HG03571 (cell line): ENCODE measurements at regions not wholly inside any gene's neighbourhood (a gene's known extent, or its start where the extent isn't known, plus 50 kb on each side); places are given as distances from the start of the nearest gene placed in this dataset.
"Not testable (repeated sequence)": the region's sequence is repeated elsewhere in the genome, so short reads cannot be mapped to it uniquely, and the experiment has no call there.

Experiments used
- ATAC-seq: cut with Tn5 transposase; IDR thresholded peaks from one replicate; pipeline ENCODE4 v1.9.1; 2021; ENCODE audit not compliant: unreplicated experiment

DNA sequence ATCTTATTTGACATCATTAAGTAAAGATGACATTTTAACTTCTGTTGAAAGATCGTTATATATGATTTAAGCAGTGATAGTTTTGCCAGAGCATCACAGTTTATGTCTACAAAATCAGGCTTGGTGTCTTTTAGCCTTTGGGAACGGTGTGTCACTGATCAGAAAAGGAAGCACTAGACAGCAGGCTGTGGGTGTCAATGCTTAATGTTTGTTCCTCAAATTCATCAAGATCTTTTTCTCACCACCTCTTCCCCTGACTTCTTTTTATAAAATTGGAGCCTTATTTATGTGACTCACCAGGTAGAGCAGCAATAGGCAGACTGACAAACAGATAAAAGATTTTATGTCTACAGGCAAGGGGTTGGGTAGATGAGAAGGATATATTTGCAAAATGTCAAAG lies 1558.5 kb downstream of the EFNB2 start:
- no peak for ATAC-seq

DNA sequence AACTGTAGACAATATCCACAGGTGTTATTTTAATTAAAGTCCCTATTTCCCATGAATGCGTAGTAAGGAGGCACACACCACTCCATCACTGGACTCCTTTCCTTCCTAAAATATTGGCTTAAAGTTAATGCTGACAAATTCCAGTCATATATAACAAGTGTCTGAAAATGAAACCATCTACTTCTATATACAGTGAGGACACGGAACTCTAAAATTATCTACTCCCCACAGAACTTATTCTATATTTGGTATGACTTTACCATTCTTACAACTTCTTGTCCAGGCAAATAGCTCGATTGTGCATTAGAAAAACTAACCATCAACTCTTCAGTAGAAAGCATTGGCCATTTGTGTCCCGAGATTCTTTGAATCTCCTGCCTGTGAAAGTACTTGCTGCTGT lies 1560.2 kb downstream of the EFNB2 start:
- no peak for ATAC-seq

DNA sequence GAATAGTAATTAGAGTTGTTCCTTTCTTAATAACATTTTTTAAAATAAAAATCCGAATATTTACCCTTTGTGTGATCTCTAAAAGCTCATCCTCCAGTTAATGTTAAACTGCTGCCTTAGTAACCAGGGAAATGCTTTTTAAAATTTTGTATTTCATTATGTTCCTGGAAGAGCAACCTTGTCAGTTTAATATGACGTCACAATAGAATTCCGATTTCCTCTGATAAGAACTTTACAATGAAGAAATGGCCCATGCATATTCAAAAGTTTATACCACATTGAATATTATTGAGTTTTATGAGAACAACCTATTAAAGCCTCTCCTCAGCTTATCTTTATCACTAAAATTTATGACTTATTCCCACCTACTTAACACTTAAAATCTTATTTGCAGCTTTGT lies 1566.6 kb downstream of the EFNB2 start:
- ATAC-seq = no peak

DNA sequence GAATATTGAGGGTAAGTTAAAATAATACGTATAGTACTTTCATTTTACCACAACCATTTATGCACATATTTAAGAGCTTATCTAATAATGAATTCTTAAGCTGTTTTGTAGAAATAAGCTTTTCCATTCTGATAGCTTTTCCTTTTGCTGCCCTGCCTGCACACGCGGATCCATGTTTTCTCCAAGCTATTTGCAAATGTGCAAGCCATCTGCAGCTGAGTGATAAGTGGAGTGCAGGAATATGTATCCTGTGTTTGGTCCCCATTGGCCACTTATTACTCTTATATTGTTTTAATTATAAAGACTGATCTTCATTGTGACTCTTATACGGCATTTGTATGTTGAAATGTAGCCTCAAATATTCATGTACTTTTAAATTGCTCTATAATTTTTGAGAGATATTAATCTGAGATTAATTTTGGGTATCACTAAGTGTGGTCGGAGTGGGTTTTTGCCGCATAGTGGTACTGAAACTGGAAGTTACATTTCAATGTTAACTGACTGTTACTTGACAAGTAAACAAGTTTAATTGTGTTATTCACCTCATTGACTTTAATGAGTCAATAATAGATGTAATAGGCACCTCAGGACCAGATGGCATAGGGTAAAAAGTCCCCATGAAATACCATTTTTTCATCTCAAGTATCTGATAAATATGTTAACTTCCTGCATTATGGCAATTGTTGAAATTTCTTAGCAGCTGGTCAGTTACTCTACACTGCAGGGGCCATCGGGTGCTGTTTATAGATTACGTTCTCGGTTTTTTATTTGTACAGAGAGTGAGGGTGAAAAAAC lies 1567.4 kb downstream of the EFNB2 start:
- no peak for ATAC-seq

DNA sequence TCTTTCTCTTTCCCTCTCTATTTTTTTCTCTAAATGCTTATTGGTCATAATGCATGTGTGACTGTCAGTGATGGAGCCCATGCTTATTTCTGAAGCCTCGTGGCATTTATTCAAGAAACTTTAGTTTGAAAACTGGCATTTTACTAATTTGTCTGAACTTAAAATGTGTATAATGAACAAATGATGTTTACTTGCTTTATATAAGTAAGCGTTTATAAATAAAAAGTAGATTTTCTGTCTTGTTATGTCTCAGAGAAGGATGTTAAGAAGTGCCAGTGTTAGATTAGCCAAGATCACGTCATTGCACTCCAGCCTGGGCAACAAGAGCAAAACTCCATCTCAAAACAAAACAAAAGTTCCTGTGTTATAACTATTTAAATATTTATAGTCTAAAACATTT lies 1568.1 kb downstream of the EFNB2 start:
- no peak for ATAC-seq

DNA sequence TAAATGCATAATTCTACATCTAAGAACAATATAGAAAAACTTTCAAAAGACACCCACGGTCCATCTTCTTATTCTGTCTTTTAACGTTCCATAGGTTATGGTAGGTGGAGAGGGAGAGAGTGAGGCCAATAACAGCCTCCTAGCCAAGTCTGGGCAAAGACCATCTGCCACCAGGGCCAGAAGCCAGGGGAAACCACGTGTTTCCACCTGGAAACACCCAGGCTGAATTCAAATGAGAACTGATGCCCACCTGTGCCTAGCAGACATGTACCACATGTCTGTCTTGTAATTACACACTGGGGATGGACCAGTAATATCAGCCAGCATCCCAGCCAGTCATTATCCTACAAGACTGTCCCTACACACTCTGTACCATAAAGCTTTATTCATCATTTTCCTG lies 1573.1 kb downstream of the EFNB2 start:
- ATAC-seq = no peak

DNA sequence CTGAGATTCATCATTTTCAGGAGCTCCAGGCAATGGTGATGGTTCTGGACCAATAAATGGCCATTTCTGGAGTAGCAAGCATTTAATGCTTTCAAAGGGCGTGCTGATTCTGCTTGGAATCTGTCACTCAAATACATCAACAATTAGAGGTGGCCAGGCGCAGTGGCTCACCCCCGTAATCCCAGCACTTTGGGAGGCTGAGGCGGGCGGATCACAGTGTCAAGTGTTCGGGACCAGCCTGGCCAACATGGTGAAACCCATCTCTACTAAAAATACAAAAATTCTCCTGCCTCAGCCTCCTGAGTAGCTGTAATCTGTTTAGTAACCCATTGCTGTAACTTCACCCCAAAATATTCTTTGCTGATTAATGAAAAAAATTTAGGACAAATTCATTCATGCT lies 1574.2 kb downstream of the EFNB2 start:
- no peak for ATAC-seq

DNA sequence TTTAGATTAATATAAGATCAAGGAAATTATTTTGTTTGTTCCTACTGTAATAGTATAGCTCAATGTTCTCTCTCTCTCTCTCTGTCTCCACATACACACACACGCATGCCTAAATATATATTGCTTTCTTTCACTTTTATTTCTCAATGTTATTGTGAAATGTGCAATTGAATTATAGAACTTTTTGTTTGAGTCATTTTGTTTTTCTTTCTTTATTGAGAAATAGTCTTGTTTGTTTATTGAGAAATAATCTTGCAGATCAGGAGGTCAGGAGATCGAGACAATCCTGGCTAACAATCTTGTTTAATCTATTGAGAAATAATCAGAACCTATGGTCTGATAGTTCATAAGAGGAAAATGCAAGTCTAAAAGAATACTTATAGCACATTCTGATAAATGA lies 1581.3 kb downstream of the EFNB2 start:
- no peak for ATAC-seq

DNA sequence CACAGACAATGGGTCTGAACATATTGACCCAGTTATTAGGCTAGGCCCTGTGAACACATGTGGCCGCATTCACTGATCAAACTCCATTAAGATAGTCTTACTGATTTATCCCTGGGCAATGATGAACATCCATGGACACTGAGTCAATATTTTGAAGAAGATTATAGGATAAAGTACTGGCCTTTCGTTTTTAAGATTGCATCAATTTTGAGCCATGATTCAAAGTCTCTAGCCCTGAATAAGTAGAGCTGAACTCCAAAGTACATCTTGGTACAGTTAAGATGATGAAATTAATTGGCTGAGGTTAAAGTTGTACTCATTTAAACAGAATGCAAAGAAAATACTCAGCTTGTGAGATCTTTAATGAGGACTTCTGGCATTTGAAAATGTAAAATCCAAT lies 1581.9 kb downstream of the EFNB2 start:
- ATAC-seq = no peak

DNA sequence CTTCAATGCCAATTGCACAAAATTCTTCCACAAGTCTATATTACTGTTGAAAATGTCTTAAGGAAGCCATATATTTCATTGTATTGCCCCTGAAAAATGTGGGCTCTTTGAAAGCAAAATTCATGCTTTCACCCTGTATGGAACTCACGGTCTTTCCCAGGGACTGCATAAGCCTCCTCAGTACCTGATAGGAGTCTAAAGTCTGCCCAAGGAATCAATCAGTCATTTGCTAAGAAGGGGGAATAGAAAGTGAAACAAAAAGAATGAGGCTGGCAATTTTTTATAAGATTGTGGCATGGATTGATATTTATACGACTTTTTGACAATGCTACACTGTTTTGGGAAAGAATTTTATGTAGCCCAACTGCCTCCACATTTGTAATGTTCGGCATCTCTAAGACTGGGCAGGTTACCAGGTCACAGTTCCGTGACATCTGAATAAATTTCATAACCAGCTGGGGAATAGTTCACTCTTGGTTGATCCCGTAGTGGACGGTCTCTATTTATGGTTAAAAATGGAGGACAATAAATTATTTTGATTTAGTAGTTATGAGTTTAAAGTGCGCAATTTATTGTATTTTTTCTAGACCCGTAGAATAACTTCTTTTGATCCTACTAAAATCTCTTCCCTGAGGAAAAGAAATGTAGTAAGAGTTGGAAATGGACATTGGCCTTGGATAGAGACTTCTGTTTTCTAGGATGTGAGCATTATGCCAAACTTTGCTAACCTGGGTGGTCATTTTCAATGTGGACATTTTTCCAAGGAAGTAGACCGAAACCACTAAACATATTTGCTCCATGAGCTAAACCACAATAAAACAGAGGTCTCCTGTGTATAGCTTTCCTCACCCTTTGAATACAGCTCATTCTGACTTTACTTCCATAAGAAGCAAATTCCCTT lies 1585.4 kb downstream of the EFNB2 start:
- ATAC-seq = no peak

DNA sequence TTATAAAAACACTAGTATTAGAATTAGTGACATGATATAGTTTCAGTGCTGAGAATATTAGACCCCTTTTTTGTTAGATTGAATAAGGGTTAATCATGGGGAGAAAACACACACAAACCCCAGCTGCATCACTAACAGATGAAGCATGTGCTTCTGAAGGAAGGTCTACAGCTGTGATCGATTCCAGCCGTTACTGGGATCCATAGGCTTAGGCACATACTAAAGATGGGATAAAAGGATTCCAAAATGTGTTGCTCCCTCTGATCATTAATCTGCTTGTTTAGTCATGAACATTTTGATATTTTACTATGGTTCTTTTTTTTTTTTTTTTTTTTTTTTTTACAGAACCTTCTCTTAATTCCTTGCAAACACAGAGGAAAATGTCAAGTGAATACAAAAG lies 1591.3 kb downstream of the EFNB2 start:
- ATAC-seq = no peak

DNA sequence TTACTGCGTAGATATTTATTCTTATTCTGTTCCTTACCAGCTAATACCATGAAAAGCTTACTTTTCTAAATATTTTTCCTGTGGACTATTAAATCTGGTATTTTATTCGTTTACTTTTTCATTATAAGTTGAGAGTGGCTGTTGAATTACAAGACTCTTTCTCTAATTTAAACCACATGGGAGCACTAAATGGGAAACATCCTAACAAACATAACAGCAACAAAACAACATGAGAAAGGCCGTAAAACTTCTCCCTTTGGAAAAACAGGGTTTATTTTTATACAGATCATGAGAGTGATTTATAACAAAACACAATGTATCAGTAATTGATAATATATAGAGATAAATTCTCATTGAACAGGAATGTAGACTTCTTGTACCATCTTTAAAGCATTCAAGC lies 1592.1 kb downstream of the EFNB2 start:
- no peak for ATAC-seq

DNA sequence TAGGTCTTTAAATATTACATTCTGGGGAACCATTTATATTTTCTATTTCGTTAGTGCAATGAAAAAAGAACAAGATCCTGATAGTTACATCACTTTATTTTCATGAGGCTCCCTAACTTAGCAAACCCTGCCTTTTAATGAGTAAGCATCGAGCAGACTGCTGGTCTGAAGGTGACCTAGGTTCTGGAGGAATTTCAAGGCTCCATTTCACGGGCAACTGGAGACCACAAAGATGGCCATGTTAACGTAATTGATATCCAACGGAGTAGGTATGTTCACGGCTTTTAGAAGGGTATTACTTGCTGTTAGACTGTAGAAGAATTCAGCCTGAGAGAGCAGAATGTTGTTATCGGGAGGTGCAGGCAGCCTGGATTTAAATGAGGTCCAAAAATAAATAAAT lies 1597.6 kb downstream of the EFNB2 start:
- ATAC-seq = no peak

DNA sequence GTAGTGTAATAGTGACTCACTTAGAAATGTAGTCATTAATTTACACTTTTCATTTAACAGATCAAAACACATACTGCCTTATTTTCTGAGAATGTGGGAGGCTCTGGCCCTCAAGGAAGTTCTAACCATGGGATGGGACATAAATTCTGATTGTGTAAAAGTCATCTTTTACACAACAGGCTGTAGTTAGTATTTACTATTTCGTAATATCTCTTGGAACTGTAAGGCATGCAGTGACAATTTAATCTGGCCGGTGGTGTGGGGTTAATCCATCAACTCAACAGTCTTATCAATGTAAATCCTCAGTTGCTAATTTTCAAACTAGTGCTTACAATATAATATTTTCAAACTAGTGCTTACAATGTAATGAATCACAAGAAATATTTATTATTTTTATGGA lies 1599.2 kb downstream of the EFNB2 start:
- ATAC-seq = no peak

DNA sequence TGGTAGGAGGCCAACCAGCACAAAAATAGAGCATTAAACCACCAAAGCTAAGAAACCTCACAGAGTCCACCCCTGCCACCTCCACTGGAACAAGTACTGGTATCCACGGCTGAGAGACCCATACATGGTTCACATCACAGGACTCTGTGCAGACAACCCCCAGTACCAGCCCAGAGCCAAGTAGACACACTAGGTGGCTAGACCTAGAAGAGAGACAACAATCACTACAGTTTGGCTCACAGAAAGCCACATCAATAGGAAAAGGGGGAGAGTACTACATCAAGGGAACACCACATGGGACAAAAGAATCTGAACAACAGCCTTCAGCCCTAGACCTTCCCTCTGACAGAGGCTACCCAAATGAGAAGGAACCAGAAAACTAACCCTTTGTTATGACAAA lies 1614.9 kb downstream of the EFNB2 start:
- ATAC-seq = not testable (repeated sequence)

DNA sequence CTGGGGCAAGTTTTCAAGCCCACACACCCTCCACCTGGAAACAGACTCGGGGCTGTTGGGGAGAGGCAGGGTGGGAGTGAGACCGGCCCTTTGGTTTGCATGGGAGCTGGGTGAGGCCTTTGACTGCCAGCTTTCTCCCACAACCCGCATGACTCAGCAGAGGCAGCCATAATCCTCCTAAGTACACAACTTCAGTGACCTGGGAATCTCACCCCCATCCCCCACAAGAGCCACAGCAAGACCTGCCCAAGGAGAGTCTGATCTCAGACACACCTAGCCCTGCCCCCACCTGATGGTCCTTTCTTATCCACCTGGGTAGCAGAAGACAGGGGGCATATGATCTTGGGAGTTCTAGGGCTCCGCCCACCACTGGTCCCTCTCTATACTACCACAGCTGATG lies 1615.4 kb downstream of the EFNB2 start:
- ATAC-seq = no peak

DNA sequence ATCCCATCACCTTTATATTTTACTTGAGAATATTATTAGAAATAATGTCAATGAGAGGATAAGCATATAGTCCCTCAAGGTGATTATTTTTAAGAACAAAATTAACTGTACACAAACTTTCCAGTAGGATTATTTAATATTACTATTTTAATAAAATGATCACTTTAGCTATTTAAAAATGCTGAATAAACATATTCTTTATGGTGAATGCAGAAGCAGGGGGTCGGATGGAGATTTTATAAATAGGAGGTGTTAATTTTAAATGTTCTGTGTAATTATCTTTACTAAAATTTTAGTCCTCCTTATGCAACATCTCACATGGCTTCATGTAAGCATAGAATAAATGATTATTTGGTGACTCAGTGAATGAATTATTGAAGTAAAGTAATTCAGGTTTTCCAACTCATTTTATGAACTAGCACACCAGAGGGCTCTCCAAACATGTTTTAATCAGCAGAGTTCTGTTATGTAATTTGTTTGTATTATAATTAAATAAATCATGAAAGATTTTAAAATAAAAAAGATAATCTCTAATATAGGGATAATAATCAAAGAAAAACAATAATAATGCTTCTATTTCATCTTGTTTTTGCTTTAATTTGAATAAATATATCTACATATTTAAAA lies 1635.2 kb downstream of the EFNB2 start:
- ATAC-seq = no peak

DNA sequence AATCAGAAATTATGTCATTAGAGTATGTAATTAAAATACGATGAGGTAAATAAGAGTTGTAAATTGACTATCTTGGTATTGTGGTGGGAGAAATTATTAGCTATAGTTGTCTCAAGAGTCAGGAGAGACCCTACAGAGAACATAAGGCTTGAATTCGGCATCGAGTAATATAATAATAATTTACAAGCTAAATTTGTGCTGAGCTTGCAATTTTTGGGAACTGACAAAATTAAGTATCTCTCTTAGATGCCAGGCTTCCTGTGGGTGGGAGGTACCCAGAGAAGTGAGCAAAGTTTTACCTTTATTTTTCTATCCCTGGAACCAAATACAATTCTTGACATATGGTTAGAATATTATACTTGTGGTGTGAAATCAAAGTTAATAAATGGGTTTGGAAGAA lies 1637.0 kb downstream of the EFNB2 start:
- no peak for ATAC-seq

DNA sequence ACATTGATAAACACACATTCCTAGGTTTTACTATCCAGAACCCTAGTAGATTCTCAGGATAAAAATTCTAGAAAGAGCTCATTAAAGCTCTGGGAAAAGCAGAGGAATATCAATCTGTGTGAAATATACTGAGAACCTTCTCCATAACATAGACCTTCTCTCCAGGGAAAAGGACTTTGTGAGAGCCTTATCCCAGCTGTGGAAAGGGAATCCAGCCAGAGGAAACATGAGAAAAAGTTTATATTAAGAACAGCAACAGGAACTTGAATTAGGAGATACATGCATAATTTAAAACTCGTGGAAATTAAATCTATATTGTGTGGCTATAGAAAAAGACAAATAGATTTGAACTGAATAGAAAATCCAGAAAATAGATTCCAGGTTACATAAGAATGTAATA lies 1639.9 kb downstream of the EFNB2 start:
- no peak for ATAC-seq

DNA sequence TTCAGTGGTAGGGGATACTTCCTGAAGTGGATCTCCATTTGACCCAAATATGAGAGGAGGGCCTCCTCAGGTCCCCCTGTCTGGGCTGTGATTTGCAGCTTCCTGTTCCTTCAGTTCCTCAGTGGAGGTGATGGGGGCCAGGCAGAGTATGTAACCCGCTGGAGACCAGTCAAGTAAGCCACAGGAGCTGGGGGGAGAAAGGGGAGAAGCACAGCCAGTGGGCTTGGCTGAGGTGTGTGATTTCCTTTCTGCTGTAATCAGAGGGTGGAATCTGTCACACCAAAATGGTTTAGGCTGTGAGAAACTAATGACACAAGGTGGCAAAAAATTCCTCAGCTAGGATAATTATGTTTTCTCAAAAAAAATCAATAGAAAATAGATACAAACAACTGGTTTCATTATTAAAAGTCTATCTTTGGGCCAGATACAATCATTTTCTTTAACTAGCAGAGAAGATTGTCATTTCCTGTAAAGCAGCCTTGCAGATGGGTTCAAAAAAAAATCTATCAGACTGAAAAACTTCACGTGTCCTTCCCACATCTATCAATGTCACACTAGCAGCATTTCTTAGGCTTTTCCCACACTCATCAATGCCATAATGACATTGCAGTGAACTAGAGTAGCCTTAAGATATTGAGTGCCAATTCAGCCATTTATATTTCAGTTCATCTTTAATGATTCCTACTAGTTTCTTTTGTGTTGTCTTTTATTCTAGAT lies 1660.3 kb downstream of the EFNB2 start:
- ATAC-seq = no peak

DNA sequence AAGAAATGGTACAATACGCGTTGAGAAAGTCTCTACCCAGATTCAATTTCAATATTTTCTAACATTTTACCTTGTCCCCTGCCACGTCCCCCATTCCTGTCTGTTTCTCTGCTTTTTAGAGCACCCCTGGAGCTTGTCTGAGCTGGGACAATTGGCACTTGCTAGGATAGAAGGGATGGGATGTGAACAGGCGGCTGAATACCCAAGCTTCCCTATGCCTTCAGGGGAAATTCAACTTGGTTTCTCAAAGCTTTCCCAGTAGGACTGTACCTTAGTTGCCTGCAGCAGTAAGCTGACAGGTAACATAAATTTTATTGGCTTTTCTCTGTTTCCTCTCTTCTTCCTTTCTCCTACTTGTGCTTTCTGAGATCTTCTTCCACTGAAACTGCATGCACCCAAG lies 1663.3 kb downstream of the EFNB2 start:
- ATAC-seq = no peak
